Ishikawa (cell line): ENCODE measurements at regions not wholly inside any gene's neighbourhood (a gene's known extent, or its start where the extent isn't known, plus 50 kb on each side); places are given as distances from the start of the nearest gene placed in this dataset.

Experiments used
- CEBPB ChIP-seq: IDR thresholded peaks from 2 replicates; pipeline ENCODE4 v1.6.1; 2012
- CREB1 ChIP-seq: IDR thresholded peaks from 2 replicates; pipeline ENCODE4 v1.6.1; 2012; ENCODE audit warnings: low read depth
- EGR1 ChIP-seq: IDR thresholded peaks from 2 replicates; pipeline ENCODE4 v1.6.1; 2012
- EP300 ChIP-seq: IDR thresholded peaks from 2 replicates; pipeline ENCODE4 v1.6.1; 2012; ENCODE audit warnings: borderline replicate concordance
- FOXM1 ChIP-seq: IDR thresholded peaks from 2 replicates; pipeline ENCODE4 v1.6.1; 2012; ENCODE audit warnings: low read depth, borderline replicate concordance
- RAD21 ChIP-seq: IDR thresholded peaks from 2 replicates; pipeline ENCODE4 v1.6.1; 2012; ENCODE audit warnings: low read depth
- TAF1 ChIP-seq: IDR thresholded peaks from 2 replicates; pipeline ENCODE4 v1.6.1; 2012; ENCODE audit warnings: low read depth, mild to moderate bottlenecking
- TCF12 ChIP-seq: IDR thresholded peaks from 2 replicates; pipeline ENCODE4 v1.6.1; 2012; ENCODE audit warnings: low read depth
- TEAD4 ChIP-seq: IDR thresholded peaks from 2 replicates; pipeline ENCODE4 v1.6.1; 2012
- YY1 ChIP-seq: IDR thresholded peaks from 2 replicates; pipeline ENCODE4 v1.6.1; 2012; ENCODE audit warnings: low read depth
- ZBTB7A ChIP-seq: IDR thresholded peaks from 2 replicates; pipeline ENCODE4 v1.6.1; 2012; ENCODE audit warnings: low read depth
- TF ChIP-seq, protein P1 (sequence below): IDR thresholded peaks from 2 replicates; pipeline ENCODE4 v1.6.1; 2012
- TF ChIP-seq, protein P2 (sequence below): IDR thresholded peaks from 2 replicates; pipeline ENCODE4 v1.6.1; 2012; ENCODE audit warnings: low read depth, mild to moderate bottlenecking
- TF ChIP-seq, protein P3 (sequence below): IDR thresholded peaks from 2 replicates; pipeline ENCODE4 v1.6.1; 2012

DNA sequence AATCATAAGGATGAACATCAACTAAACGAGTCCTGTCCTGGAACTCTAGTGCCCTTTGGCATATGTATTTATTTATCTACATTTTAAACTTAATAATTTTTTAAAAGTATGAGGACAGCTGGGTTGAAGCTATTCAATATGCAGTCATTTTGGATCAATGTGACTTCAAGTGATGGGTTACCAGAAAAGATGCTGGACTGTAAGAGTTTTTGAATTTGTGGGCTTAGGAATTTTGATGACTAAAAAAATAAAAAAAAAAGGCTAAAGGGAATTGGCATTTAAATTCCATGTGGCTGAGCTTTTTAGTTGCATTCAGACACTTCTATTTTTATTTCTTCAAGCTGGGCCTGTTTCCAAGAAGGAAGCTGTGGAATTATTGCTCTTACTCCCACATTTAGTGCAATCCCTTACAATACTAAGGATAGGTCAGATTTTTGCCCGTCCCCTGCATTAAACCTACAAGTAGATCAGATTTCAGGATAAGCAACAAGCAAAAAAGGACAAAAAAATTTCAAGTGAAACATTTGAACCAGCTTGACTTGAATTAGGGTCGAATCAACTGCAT is 704.2 kb upstream of the CITED2 start:
- TF ChIP-seq, protein P1, sequence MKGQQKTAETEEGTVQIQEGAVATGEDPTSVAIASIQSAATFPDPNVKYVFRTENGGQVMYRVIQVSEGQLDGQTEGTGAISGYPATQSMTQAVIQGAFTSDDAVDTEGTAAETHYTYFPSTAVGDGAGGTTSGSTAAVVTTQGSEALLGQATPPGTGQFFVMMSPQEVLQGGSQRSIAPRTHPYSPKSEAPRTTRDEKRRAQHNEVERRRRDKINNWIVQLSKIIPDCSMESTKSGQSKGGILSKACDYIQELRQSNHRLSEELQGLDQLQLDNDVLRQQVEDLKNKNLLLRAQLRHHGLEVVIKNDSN, result no peak
- no peak for TF ChIP-seq ZBTB7A
- TF ChIP-seq TAF1, result no peak
- no peak for TF ChIP-seq EP300
- TF ChIP-seq, protein P2, sequence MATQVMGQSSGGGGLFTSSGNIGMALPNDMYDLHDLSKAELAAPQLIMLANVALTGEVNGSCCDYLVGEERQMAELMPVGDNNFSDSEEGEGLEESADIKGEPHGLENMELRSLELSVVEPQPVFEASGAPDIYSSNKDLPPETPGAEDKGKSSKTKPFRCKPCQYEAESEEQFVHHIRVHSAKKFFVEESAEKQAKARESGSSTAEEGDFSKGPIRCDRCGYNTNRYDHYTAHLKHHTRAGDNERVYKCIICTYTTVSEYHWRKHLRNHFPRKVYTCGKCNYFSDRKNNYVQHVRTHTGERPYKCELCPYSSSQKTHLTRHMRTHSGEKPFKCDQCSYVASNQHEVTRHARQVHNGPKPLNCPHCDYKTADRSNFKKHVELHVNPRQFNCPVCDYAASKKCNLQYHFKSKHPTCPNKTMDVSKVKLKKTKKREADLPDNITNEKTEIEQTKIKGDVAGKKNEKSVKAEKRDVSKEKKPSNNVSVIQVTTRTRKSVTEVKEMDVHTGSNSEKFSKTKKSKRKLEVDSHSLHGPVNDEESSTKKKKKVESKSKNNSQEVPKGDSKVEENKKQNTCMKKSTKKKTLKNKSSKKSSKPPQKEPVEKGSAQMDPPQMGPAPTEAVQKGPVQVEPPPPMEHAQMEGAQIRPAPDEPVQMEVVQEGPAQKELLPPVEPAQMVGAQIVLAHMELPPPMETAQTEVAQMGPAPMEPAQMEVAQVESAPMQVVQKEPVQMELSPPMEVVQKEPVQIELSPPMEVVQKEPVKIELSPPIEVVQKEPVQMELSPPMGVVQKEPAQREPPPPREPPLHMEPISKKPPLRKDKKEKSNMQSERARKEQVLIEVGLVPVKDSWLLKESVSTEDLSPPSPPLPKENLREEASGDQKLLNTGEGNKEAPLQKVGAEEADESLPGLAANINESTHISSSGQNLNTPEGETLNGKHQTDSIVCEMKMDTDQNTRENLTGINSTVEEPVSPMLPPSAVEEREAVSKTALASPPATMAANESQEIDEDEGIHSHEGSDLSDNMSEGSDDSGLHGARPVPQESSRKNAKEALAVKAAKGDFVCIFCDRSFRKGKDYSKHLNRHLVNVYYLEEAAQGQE, result no peak
- no peak for TF ChIP-seq EGR1
- no peak for TF ChIP-seq RAD21
- TF ChIP-seq TEAD4, result no peak
- TF ChIP-seq, protein P3, sequence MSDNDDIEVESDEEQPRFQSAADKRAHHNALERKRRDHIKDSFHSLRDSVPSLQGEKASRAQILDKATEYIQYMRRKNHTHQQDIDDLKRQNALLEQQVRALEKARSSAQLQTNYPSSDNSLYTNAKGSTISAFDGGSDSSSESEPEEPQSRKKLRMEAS, result no peak
- no peak for TF ChIP-seq CEBPB
- TF ChIP-seq YY1, result no peak
- no peak for TF ChIP-seq FOXM1
- no peak for TF ChIP-seq TCF12
- TF ChIP-seq CREB1, result no peak
